ENCODE measurements at regions not wholly inside any gene's neighbourhood (a gene's known extent, or its start where the extent isn't known, plus 50 kb on each side); places are given as distances from the start of the nearest gene placed in this dataset.

GRCh38 chr5:2015961-2016360 is 133.2 kb upstream of the IRX4 start:
- no peak for DNase-seq

GRCh38 chr5:2015124-2015848 is 132.6 kb upstream of the IRX4 start:
- no peak for DNase-seq

- DNase-seq, result no peak
Observed at GRCh38 chr5:2014058-2014610, 131.4 kb upstream of the IRX4 start.

GRCh38 chr5:2013301-2014057 is 130.8 kb upstream of the IRX4 start:
- no peak for DNase-seq

- no peak for DNase-seq
Observed at GRCh38 chr5:2012885-2013284, 130.2 kb upstream of the IRX4 start.

- DNase-seq, result no peak
Observed at GRCh38 chr5:2011481-2012411, 129.0 kb upstream of the IRX4 start.

DNA sequence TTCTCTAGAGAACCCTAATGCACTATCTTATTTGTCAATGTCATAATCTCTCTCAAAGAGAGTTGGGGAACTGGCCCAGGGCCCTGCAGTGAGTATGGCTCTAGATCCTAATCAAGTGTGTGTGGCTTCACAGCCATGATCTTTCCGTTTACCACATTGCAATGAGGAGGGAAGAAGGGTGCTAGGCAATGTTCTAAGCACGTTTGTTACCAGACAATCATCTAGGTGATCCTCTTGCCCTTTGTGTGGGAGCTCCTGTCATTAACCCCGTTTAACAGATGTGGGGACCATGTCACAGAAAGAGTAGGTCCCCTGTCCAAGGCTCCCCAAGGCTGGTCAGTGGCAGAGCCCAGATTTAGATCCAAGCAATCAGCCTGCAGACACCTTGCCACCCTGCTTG is 128.2 kb upstream of the IRX4 start:
- DNase-seq, result no peak

DNA sequence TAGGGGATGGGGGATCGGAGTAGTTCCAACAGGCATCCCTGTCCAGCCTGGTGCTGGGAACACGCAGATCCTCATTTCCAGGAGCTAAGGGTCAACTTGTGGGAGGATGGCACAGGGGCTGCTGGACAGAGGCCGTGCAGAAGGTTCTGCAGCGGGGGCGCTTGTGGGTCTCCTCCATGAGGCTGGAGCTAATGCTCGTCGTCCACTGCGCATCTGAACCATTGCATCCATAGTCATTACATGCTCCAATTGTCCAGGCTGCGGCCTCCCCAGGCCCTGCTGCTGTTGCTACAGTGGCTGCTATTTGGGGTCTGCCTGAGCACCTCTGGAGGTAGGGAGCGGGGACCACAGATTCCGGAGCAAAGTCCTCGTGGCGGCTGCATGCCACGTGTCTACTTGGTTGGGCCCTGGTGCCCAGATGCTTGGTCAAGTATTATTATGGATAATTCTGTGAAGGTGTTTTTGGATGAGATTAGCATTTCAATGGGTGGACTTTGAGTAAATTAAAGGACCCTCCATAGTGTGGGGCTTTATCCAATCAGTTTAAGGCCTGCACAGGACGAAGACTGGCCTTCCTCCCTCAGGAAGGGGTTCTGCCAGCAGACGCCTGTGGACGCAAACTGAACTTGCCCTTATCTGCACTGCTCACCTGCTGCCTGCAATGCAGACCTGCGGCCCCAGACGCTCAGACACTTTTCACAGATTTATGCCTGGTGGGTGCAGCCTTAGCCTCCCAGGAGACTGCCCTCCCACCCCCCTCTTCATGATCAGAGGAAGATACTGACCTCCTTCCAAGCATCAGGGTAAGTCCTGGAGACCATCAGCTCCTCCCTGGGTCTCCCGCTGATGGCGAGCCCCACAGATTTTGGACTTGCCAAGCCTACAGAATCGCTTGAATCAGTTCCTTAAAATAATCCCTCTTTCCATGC is 127.5 kb upstream of the IRX4 start:
- DNase-seq, result no peak

DNA sequence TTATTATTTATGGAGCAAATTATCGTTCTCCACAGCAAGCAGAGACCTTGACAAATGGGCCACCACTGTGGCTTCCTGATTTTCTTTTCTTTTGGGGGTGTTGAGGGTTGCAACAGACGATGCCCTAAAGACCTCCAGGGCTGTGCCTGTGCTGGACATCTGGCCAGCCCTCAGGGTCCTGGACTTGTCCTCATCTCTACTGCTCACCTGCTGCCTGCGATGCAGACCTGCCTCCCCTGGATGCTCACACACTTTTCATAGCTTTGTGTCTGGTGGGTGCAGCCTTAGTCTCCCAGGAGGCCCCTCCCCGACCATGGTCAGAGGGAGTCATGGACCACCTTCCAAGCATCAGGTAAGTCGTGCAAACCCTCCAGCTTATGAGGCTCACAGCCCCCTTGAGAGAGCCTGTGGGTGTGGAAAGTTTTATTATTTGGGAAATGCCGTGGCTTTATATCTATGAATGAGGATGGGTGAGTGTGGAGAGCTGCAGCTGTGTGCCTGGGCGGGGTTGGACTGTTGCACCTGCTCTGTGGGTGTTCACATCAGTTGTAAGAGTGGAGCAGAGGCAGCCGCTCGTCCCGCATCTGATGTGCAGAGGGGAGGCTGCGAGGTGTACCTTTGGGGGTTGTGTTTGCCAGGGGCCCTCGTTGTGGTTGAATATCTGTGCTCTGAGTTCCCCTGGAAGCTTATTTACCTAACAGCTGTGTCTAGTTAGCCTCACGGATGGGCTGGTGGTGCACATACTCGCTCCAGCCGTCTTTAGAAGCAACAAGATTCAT is 126.3 kb upstream of the IRX4 start:
- no peak for DNase-seq

GRCh38 chr5:2007878-2008501 is 125.3 kb upstream of the IRX4 start:
- DNase-seq, result no peak

DNA sequence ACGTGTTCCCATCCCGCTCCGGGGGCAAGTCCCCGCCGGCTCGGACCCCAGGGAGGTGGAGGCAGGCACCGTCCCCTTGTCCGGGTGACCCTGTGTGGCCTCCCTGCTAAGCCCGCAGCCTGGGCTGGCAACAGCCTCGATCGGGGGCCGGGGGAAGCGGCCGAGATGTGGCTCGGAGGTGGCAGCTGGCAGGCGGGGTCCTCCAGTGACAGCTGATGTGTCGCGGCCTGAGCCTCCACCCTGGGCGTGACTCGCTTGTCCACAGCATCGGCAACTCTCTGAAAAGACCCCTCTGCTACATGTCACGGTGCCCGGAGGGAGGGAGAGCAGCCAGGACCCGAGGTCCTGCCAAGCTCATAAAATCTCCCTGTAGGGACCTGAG is 124.8 kb upstream of the IRX4 start:
- no peak for DNase-seq

DNA sequence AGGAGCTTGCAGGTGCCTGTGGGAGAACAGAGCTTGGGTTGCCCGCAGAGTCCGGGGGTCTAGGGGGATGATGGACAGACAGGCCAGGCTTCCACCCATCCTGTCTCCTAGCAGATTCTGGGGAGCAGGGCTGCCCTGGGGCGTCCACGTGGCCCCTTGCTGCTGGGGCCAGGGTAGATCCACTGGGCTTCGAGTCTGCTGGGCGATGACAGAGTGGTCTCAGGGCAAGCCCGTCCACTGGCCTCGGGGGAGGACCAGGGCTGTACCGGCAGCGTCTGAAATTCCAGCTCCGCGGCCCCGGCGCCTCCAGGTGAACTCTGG is 124.2 kb upstream of the IRX4 start:
- no peak for DNase-seq

- no peak for DNase-seq
Observed at GRCh38 chr5:2006193-2006970, 123.7 kb upstream of the IRX4 start.

- no peak for DNase-seq
Observed at GRCh38 chr5:2005101-2006041, 122.6 kb upstream of the IRX4 start.

DNA sequence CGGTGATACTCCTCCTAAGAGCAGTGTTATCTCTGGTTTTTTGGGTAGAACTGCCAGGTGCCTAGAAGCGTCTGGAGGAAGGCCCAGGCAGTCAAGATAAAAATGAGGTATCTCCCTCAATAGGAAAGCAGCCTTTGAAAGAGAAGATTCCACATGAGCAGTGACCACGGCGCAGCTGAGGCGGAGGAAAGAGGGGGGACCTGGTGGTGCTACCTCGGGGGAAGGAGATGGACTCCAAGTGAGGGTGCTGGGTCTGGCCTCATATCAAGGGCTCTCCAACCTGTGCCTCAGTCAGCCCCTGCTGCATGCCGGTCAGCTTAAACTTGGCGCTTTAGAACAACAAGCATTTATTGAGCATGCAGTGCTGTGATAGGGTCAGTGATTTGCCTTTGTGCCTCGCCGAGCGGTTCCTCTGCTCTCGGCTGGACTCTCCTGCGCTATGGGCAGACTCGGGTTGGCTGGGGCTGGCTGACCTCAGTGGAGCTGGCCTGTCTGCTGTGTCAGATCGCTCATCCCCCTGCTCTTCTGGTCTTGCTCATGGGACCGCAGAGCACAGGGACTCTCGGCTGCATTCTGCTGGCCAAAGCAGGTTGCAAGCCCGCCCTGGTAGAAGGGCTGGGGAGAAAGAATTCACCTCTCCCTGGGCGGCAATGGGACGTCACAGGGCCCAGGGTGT is 121.1 kb upstream of the IRX4 start:
- DNase-seq, result no peak

DNA sequence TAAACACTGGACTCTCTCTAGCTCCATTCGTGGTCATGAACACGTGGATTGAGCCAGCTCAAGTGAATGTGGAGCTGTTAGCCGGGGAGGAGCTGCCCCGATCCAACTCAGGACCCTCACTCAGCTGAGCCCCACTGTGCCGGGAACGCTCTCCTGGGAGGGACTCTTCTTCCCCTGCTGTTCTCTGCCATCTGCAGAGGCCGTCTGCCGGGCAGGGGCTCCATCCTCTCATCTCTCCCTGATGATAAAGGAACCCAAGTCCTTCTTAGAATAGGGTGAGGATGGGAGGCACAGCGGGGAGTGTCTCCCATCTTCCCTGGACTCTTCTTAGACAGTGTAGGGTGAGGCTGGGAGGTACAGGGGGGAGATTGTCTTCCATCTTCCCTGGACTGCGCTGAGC is 120.5 kb upstream of the IRX4 start:
- no peak for DNase-seq

DNA sequence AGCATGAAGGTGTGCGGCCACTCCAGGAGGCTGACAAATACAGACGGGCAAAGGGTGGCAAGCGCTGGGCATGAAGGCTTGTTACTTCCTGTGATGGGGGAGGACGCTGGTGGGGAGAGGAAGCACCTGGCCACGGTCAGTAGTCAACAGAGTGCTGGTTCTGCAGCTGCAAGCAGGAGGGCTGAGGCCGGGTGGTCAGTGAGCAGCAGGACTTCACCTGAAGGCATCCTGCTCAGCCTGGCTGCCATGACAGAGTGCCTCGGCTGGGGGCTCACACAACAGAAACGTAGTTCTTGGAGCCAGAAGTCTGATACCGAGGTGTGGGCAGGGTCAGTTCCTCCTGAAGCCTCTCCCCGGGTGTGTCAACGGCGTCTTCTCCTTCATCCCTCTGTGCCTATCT is 118.6 kb upstream of the IRX4 start:
- DNase-seq, result no peak

GRCh38 chr5:2000591-2000990 is 117.9 kb upstream of the IRX4 start:
- DNase-seq, result no peak

All from inflammatory macrophage treated with lipopolysaccharide for 1 hour (primary cell).